ENCODE measurements at regions not wholly inside any gene's neighbourhood (a gene's known extent, or its start where the extent isn't known, plus 50 kb on each side); places are given as distances from the start of the nearest gene placed in this dataset.

DNA sequence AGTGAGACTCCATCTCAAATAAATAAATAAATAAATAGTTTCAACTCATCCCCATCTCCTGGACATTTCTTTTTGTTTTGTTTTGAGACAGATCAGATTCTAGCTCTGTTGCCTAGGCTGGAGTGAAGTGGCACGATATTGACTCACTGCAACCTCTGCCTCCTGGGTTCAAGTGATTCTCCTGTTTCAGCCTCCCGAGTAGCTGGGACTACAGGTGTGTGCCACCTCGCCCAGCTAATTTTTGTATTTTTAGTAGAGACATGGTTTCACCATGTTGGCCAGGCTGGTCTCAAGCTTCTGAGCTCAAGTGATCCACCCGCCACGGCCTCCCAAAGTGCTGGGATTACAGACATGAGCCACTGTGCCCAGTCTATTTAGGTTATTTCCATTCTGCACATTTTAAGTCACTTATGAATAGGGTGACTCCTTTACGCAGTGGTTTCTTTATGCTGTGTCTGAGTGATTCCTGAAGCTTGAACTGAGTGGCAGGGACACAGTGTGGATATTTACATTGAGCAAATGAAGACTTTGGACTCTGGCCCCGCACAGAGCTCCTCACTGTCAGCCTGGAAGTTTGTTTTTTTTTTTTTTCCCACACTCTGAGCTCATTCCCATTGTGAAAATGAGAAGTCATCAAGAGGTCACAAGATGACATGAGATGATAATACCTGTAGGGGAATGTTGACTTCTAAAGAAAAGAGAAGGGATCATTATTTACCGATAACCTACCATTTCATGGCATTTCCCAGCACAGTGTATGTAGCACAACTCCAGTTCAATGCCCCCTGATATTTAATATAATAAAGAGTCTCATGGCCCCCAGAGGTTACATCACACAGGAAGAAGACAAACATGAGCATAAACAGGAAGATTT, 72.6 kb downstream of the TBX3 start:
- CTCF ChIA-PET, result interaction anchor here (1.0 kb wide), 1 partner anchor 616 kb away, joined by 3 read pairs; no protein-coding TSS in a partner anchor
- no peak for ATAC-seq
- POLR2A ChIA-PET, result no interaction called here

GRCh38 chr12:114608509-114608908, 75.5 kb downstream of the TBX3 start:
- DNase-seq (ENCODE audit: low spot score) (no peak), ATAC-seq (no peak)
- H3K36me3 Mint-ChIP-seq, result no peaks in the 10 kb centered on the region
- ChIA-PET POLR2A (no interaction called here), CTCF (no interaction called here)
- no peak for TF ChIP-seq TEAD1 (CRISPR knock-in tag; IDR thresholded peaks at IDR 0.05)
- TF ChIP-seq ZNF121 (CRISPR knock-in tag; IDR thresholded peaks at IDR 0.05), result no peak
- H3K9me3 Mint-ChIP-seq, result no peaks in the 10 kb centered on the region
- H3K27ac Mint-ChIP-seq, result no peak overlapping the region
- H3K27me3 Mint-ChIP-seq (ENCODE audit: low read depth), result no peaks in the 10 kb centered on the region; the same call in 1 of the 2 replicates
- H3K4me1 Mint-ChIP-seq, result no peaks in the 10 kb centered on the region
- no peak overlapping the region for H3K4me3 Mint-ChIP-seq

More for the DNA sequence above, 72.6 kb downstream of the TBX3 start:
- H3K27me3 Mint-ChIP-seq (ENCODE audit: low read depth), result no peaks in the 10 kb centered on the region; the same call in 1 of the 2 replicates
- no peak for DNase-seq (ENCODE audit: low spot score)
- H3K27ac Mint-ChIP-seq, result no peak overlapping the region
- no peak overlapping the region for H3K4me3 Mint-ChIP-seq
- peaks cover 9% of the 10 kb centered on the region for H3K9me3 Mint-ChIP-seq
- TF ChIP-seq, protein P1, sequence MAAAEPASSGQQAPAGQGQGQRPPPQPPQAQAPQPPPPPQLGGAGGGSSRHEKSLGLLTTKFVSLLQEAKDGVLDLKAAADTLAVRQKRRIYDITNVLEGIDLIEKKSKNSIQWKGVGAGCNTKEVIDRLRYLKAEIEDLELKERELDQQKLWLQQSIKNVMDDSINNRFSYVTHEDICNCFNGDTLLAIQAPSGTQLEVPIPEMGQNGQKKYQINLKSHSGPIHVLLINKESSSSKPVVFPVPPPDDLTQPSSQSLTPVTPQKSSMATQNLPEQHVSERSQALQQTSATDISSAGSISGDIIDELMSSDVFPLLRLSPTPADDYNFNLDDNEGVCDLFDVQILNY (CRISPR knock-in tag; IDR thresholded peaks at IDR 0.05), result no peak
- TF ChIP-seq GTF2I (CRISPR knock-in tag; conservative IDR thresholded peaks at IDR 0.05), result no peak
- TF ChIP-seq ZNF396 (CRISPR knock-in tag; IDR thresholded peaks at IDR 0.05; ENCODE audit: borderline replicate concordance), result no peak
- TF ChIP-seq USF1 (CRISPR knock-in tag; IDR thresholded peaks at IDR 0.05), result no peak
- no peak for TF ChIP-seq ZNF263 (CRISPR knock-in tag; IDR thresholded peaks at IDR 0.05; ENCODE audit: low read depth)
- TF ChIP-seq, protein P2, sequence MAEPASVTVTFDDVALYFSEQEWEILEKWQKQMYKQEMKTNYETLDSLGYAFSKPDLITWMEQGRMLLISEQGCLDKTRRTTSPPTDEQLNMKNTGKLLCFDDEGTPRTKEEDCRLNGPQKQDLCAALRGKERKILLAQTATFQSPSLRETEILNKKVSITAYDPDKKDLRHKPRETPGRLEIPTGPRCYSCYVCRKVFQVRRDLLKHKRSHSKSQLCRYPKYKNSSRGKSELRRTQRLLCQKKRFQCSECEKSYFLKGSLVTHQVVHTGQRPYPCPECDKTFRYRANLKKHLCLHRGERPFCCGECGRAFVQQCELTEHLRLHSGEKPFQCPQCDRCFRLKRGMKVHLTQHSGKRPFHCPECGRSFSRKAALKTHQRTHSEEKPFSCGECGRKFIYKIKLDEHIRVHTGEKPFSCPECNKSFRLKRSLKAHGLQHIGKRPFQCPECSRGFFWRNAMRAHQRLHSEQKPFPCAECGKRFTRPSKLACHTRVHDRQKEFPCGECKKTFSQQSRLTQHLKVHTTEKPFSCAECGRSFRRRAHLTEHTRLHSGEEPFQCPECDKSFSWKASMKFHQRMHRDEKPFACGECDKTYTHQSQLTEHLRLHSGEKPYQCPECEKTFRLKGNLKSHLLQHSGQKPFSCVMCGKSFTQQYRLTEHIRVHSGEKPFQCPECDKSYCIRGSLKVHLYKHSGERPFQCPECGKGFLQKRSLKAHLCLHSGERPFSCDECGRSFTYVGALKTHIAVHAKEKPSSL (CRISPR knock-in tag; conservative IDR thresholded peaks at IDR 0.05), result no peak
- no peak for TF ChIP-seq IRF2 (CRISPR knock-in tag; IDR thresholded peaks at IDR 0.05; ENCODE audit: borderline replicate concordance, low read depth)
- TF ChIP-seq, protein P3, sequence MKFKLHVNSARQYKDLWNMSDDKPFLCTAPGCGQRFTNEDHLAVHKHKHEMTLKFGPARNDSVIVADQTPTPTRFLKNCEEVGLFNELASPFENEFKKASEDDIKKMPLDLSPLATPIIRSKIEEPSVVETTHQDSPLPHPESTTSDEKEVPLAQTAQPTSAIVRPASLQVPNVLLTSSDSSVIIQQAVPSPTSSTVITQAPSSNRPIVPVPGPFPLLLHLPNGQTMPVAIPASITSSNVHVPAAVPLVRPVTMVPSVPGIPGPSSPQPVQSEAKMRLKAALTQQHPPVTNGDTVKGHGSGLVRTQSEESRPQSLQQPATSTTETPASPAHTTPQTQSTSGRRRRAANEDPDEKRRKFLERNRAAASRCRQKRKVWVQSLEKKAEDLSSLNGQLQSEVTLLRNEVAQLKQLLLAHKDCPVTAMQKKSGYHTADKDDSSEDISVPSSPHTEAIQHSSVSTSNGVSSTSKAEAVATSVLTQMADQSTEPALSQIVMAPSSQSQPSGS (CRISPR knock-in tag; IDR thresholded peaks at IDR 0.05; ENCODE audit: borderline replicate concordance, low read depth), result no peak
- TF ChIP-seq, protein P4, sequence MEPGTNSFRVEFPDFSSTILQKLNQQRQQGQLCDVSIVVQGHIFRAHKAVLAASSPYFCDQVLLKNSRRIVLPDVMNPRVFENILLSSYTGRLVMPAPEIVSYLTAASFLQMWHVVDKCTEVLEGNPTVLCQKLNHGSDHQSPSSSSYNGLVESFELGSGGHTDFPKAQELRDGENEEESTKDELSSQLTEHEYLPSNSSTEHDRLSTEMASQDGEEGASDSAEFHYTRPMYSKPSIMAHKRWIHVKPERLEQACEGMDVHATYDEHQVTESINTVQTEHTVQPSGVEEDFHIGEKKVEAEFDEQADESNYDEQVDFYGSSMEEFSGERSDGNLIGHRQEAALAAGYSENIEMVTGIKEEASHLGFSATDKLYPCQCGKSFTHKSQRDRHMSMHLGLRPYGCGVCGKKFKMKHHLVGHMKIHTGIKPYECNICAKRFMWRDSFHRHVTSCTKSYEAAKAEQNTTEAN (CRISPR knock-in tag; IDR thresholded peaks at IDR 0.05), result no peak
- TF ChIP-seq, protein P5, sequence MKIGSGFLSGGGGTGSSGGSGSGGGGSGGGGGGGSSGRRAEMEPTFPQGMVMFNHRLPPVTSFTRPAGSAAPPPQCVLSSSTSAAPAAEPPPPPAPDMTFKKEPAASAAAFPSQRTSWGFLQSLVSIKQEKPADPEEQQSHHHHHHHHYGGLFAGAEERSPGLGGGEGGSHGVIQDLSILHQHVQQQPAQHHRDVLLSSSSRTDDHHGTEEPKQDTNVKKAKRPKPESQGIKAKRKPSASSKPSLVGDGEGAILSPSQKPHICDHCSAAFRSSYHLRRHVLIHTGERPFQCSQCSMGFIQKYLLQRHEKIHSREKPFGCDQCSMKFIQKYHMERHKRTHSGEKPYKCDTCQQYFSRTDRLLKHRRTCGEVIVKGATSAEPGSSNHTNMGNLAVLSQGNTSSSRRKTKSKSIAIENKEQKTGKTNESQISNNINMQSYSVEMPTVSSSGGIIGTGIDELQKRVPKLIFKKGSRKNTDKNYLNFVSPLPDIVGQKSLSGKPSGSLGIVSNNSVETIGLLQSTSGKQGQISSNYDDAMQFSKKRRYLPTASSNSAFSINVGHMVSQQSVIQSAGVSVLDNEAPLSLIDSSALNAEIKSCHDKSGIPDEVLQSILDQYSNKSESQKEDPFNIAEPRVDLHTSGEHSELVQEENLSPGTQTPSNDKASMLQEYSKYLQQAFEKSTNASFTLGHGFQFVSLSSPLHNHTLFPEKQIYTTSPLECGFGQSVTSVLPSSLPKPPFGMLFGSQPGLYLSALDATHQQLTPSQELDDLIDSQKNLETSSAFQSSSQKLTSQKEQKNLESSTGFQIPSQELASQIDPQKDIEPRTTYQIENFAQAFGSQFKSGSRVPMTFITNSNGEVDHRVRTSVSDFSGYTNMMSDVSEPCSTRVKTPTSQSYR (CRISPR knock-in tag; IDR thresholded peaks at IDR 0.05), result no peak
- no peak for TF ChIP-seq FOXJ3 (CRISPR knock-in tag; IDR thresholded peaks at IDR 0.05; ENCODE audit: borderline replicate concordance)
- H3K36me3 Mint-ChIP-seq, result peaks cover 4% of the 10 kb centered on the region
- no peaks in the 10 kb centered on the region for H3K4me1 Mint-ChIP-seq

Measured in WTC11 (cell line).